Stimulated activated CD8-positive, alpha-beta memory T cell treated with anti-CD3 and anti-CD28 coated beads, Interleukin-7, amount 100 ng/mL, for 4 hours (primary cell): ENCODE measurements at regions not wholly inside any gene's neighbourhood (a gene's known extent, or its start where the extent isn't known, plus 50 kb on each side); places are given as distances from the start of the nearest gene placed in this dataset.

Source experiments
- DNase-seq, 2 donors: peaks; one replicate each; pipeline ENCODE4 v3.0.0-alpha.2; 2020; ENCODE audit warnings: low read depth in 2 of 2

DNA sequence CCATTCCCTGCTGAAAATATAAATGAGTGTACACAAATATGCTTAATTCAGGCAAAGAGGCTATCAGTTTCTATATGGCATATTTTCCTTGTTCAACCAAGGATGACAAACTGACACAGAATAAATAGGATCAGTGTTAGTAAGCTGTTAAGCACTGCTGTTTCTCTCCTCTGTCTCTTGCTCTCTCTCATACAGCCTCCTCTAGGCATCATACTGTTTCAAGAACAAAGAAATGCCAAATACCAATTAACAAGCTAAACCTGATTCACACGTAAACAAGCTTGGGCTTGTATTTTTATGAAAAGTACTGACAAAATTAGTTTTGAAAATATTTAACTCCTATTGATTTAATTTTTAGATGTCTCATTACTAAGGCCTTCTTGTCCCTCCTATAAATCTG, 1027.2 kb upstream of the ACVR2A start:
- no peak for DNase-seq

- DNase-seq, result no peak
Measured at GRCh38 chr2:146814971-146815370, 1029.9 kb upstream of the ACVR2A start.

DNA sequence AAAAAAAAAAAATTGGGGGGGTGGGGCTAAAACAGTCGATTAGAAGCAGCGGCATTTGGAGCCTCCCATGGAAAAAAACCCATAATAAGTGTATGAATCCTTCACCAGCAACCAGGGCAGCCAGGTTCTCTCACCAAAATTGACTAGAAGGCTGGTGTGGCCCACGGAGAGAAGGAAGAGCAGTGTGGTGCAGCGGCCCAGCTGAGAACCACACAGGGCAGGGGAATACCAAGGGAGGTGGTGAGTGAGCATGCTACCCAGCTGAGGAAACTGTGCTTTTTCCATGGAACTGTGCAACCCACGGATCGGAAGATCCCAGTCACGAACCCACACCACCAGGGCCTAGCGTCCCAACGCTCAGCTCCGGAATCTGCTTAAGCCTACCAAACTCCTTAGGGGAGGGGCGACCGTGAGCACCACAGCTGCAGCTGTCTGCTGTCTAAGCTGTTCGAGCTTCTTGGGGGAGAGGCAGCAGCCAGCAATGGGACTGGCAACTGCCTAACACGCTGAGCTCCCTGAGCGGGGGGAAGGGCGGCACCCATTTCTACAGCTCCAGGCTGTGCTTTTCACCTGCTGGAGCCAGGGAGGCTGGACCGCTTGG, 1037.2 kb upstream of the ACVR2A start:
- no peak for DNase-seq

GRCh38 chr2:146806364-146807005, 1038.3 kb upstream of the ACVR2A start:
- no peak for DNase-seq

GRCh38 chr2:146804288-146804687, 1040.5 kb upstream of the ACVR2A start:
- no peak for DNase-seq

- no peak for DNase-seq
Measured at GRCh38 chr2:146801886-146802285, 1042.9 kb upstream of the ACVR2A start.

- DNase-seq, result no peak
Measured at GRCh38 chr2:146786396-146786795, 1058.4 kb upstream of the ACVR2A start.

DNA sequence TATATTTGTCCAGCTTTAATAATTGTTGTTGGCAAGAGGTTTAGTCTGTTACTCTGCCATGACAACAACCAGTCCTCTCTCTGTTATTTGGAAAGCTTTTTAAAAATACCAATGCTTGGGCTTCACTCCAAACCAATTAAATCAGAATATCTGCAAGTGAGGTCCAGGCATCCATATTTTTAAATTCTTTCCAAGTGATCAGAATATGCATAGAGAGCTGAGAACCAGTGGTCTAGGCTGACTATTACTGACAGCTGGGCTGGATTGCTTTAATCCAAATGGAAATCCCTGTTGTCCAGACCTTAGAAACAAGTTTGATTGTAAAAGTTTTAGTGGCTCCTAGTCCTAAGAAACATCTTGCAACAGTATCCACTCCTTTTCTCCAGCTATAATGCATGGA, 1059.7 kb upstream of the ACVR2A start:
- DNase-seq, result no peak

DNA sequence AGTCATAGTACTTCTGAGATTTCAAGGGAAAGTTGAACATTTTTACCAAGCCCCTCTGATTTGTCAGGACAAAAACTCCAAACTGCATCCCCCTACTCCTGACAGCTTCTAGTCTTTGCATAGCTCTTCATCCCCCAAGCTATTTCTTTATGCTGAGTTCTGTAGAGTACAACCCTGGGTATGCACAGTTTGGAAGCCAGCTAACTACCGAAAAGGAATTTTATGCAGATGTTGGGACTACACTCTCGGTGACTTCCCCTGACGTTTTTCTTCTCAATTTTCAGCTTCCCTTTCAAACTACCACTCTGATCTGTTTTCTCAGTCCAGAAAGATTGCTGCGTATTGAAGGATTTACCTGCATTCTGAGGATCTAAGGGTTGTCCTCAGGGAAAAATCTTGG, 1060.2 kb upstream of the ACVR2A start:
- no peak for DNase-seq

DNA sequence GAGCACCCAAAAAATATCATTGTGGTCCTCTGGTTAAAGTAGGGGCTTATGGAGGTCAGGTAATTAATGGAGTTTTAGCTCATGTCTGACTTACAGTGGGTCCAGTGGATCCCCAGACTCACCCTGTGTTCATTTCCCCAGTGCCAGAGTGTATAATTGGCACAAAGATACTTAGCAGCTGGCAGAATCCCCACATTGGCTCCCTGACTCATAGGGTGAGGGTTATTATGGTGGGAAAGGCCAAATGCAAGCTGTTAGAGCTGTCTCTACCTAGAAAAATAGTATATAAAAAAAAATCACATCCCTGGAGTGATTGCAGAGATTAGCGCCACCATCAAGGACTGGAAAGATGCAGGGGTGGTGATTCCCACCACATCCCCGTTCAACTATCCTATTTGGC, 1067.6 kb upstream of the ACVR2A start:
- DNase-seq, result no peak

DNA sequence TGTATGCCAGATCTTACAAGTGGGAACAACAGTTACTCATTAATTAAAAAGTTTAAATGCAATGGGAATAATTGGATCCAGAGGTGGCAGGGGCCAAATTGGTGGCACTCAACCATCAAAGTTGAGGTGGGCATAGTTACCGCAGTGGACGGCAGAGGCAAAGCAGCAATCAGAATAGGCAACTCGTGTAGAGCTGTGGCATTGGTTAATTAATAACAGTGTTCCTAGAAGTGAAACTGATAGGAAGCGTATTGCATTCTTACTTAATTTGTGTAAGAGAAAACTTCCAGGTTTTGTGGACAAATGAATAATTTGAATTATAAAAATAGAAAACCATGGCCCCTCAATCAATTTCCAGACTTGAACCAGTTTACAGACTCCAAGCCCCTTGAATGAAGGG, 1068.2 kb upstream of the ACVR2A start:
- no peak for DNase-seq

- DNase-seq, result no peak
Measured at GRCh38 chr2:146771531-146771930, 1073.3 kb upstream of the ACVR2A start.

- DNase-seq, result no peak
Measured at GRCh38 chr2:146764301-146764700, 1080.5 kb upstream of the ACVR2A start.

GRCh38 chr2:146762786-146763185, 1082.0 kb upstream of the ACVR2A start:
- no peak for DNase-seq

DNA sequence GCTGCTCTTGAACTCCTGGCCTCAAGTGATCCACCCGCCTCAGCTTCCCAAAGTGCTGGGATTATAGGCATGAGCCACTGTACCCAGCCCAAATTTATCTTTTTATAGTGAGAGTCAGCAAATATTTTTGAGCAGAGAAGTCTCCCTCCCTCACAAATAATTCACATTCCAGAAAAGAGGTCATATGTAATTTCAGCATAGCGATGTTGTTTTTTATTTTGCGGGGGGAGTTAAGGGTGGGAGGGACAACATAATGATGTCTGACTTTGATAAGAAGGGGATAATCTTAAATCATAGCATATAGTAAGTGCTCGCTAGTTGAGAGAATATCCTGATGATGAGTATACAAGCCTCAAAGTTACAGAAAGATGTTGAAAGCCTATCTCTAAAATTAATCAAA, 1090.2 kb upstream of the ACVR2A start:
- no peak for DNase-seq

DNA sequence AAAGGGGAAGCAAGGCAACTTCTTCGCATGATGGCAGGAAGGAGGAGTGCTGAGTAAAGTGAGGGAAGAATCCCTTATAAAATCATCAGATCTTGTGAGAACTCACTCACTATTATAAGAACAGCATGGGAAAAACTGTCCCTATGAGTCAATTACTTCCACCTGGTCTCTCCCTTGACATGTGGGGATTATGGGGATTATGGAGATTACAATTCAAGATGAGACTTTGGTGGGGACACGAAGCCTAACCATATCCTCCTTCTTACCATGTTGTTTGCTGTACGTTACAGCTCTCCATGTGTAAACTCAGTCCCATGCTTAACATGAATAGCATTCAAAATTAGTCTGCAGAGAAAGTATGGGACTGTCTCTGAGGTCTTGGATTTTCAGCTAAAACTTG, 1096.8 kb upstream of the ACVR2A start:
- no peak for DNase-seq

DNA sequence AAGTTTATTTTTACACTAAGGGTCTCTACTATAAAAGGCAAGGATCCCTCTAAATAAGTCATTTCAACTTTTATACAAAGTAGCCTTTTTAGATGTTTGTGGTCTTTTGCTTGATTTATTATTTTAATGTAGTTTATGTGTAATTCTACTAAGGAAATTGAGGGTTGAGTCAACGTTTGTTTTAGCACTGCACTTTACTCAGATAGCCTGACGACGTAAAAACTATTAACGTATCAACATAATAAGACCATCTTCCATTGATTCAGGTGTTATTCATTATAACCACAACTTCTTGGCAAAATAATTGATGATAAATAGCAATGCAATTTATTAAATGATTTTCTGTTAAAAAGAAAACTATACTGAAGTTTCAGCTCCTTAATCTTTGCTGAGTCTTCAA, 1103.6 kb upstream of the ACVR2A start:
- DNase-seq, result no peak

DNA sequence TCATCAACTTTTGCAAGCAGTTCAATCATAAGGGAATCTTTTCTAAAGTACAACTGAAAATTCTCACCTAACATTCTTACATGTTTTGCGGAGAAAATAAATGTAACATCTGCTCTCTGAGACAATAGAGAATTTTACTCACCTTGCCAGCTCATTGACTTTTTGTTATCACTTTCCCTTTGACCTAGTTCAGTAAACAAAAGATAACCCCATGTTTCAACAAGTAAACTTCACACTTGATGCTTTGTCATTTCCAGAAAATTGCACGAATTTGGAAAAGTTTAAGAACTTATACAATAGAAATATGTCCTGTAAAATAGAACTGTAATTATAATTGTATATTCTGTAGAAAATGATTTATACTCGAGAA, 1110.0 kb upstream of the ACVR2A start:
- DNase-seq, result no peak

DNA sequence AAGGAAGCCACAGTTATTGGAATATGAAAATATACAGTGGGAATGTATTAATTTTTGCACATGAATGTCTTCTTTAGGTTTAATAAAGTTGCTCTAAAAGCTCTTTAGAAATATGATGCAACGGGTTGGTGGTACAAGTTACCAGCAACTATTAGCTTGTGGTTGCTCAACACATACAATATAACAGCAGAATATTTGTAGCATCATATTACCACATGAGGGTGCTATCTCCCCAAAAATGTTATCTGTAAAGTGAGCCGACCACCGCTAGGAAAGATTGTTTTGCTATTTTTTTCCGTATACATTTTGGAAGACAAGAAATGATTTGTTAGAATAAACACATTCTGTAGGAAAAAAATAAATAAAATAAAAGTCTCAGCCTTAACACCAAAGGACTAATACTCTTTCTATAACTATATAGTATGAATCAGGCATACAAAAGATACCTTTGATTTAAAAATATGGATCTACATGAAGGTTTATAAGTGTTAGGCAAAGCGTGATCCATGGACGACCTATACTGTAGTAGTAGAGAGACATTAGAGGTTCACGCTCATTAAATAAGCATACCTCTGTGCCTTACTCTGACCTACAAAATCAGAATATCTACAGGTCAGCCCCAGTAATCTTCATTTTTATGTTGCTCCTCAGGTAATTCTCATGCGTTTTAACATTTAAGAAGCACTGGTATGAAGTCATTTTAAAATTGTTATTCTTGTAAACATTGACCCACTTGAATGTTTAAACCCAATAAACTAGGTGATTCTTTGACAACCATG, 1110.6 kb upstream of the ACVR2A start:
- DNase-seq, result no peak

- DNase-seq, result no peak
Measured at GRCh38 chr2:146730882-146731281, 1113.9 kb upstream of the ACVR2A start.

- DNase-seq, result no peak
Measured at GRCh38 chr2:146721486-146721885, 1123.3 kb upstream of the ACVR2A start.

DNA sequence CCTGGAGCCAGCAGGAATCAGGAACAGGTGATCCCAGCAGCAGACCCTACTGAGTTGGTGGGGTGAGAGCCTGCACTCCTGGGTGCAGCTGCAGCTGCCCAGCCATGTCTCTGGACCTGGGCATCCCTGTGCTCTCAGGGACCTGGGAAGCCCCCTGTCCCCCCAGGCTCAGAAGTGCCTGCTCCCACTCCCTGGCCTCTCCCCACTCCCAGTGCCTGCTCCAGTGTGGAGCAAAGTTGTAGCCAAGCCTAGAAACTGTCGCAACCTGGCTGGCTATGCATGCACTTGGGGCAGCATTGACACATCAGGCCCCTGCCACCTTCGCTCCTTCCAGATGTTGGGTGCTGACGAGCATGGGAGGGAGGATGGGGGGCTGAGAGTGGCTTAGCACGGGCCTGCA, 1124.7 kb upstream of the ACVR2A start:
- no peak for DNase-seq

- DNase-seq, result no peak
Measured at GRCh38 chr2:146716591-146716990, 1128.2 kb upstream of the ACVR2A start.
